ENCODE measurements at regions not wholly inside any gene's neighbourhood (a gene's known extent, or its start where the extent isn't known, plus 50 kb on each side); places are given as distances from the start of the nearest gene placed in this dataset.

GRCh38 chr1:177517546-177517945, 346.8 kb downstream of the BRINP2 start:
- Mint-ChIP-seq H3K27me3 (ENCODE audit: low read depth) (no peaks in the 10 kb centered on the region), H3K9me3 (no peaks in the 10 kb centered on the region), H3K27ac (ENCODE audit: unreplicated experiment) (no peak overlapping the region), H3K4me3 (no peak overlapping the region), H3K36me3 (ENCODE audit: low read depth) (no peaks in the 10 kb centered on the region), H3K4me1 (no peaks in the 10 kb centered on the region)
- DNase-seq (ENCODE audit: low read depth, low spot score), result no peak
- TF ChIP-seq, protein P1, sequence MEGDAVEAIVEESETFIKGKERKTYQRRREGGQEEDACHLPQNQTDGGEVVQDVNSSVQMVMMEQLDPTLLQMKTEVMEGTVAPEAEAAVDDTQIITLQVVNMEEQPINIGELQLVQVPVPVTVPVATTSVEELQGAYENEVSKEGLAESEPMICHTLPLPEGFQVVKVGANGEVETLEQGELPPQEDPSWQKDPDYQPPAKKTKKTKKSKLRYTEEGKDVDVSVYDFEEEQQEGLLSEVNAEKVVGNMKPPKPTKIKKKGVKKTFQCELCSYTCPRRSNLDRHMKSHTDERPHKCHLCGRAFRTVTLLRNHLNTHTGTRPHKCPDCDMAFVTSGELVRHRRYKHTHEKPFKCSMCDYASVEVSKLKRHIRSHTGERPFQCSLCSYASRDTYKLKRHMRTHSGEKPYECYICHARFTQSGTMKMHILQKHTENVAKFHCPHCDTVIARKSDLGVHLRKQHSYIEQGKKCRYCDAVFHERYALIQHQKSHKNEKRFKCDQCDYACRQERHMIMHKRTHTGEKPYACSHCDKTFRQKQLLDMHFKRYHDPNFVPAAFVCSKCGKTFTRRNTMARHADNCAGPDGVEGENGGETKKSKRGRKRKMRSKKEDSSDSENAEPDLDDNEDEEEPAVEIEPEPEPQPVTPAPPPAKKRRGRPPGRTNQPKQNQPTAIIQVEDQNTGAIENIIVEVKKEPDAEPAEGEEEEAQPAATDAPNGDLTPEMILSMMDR (conservative IDR thresholded peaks at IDR 0.05), result no peak

DNA sequence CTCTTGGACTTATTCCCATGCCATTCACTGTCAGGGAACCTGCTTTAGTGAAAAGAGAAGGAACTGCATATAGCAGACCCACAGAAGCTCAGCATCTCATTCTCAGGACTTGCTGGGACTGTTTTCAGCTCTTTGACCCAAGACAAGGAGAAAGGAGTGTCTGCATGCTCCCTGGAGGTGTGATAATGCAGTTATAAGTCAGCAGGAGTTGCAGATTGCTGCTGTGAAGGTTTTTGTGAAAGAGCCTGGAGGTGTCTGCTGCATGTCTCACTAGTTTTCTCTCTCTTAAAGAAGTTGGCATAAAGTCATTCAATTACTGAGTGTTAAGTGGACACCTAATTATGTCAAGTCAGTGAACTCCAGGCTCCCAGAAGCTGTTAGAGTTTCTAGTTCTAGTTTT, 343.4 kb downstream of the BRINP2 start:
- no peaks in the 10 kb centered on the region for H3K27me3 Mint-ChIP-seq (ENCODE audit: low read depth)
- no peak overlapping the region for H3K27ac Mint-ChIP-seq (ENCODE audit: unreplicated experiment)
- H3K36me3 Mint-ChIP-seq (ENCODE audit: low read depth), result no peaks in the 10 kb centered on the region
- DNase-seq (ENCODE audit: low read depth, low spot score), result no peak
- TF ChIP-seq, protein P1 (conservative IDR thresholded peaks at IDR 0.05), result no peak
- H3K4me3 Mint-ChIP-seq, result no peak overlapping the region
- H3K9me3 Mint-ChIP-seq, result peaks cover 4% of the 10 kb centered on the region
- no peaks in the 10 kb centered on the region for H3K4me1 Mint-ChIP-seq

- Mint-ChIP-seq H3K4me3 (no peak overlapping the region), H3K36me3 (ENCODE audit: low read depth) (no peaks in the 10 kb centered on the region), H3K9me3 (peaks cover 4% of the 10 kb centered on the region), H3K27me3 (ENCODE audit: low read depth) (no peaks in the 10 kb centered on the region), H3K27ac (ENCODE audit: unreplicated experiment) (no peak overlapping the region), H3K4me1 (no peaks in the 10 kb centered on the region)
- TF ChIP-seq, protein P1 (conservative IDR thresholded peaks at IDR 0.05), result no peak
- no peak for DNase-seq (ENCODE audit: low read depth, low spot score)
Observed at GRCh38 chr1:177511036-177511435, 340.3 kb downstream of the BRINP2 start.

GRCh38 chr1:177505905-177506590, 335.3 kb downstream of the BRINP2 start:
- TF ChIP-seq, protein P1 (conservative IDR thresholded peaks at IDR 0.05), result no peak
- no peak overlapping the region for H3K27ac Mint-ChIP-seq (ENCODE audit: unreplicated experiment)
- no peak for DNase-seq (ENCODE audit: low read depth, low spot score)
- no peaks in the 10 kb centered on the region for H3K27me3 Mint-ChIP-seq (ENCODE audit: low read depth)
- H3K9me3 Mint-ChIP-seq, result peaks cover under 1% of the 10 kb centered on the region
- H3K36me3 Mint-ChIP-seq (ENCODE audit: low read depth), result no peaks in the 10 kb centered on the region
- H3K4me3 Mint-ChIP-seq, result no peak overlapping the region
- no peaks in the 10 kb centered on the region for H3K4me1 Mint-ChIP-seq

- Mint-ChIP-seq H3K4me1 (no peaks in the 10 kb centered on the region), H3K4me3 (no peak overlapping the region), H3K27ac (ENCODE audit: unreplicated experiment) (no peak overlapping the region), H3K9me3 (peaks cover 7% of the 10 kb centered on the region), H3K27me3 (ENCODE audit: low read depth) (no peaks in the 10 kb centered on the region), H3K36me3 (ENCODE audit: low read depth) (peaks cover 3% of the 10 kb centered on the region)
- no peak for DNase-seq (ENCODE audit: low read depth, low spot score)
- TF ChIP-seq, protein P1 (conservative IDR thresholded peaks at IDR 0.05), result no peak
Observed at GRCh38 chr1:177495878-177496277, 325.1 kb downstream of the BRINP2 start.
